IMR-90 (cell line): ENCODE measurements at regions not wholly inside any gene's neighbourhood (a gene's known extent, or its start where the extent isn't known, plus 50 kb on each side); places are given as distances from the start of the nearest gene placed in this dataset.

Experiments
- ATAC-seq: fragments of 200-7000 bp; cut with Tn5 transposase; 2 replicates; pipeline ENCODE4 v1.9.1; 2020; ENCODE audit warnings: low read depth, mild to moderate bottlenecking, moderate library complexity
- BruUV-seq: library from RNA; stranded (reverse); fragments of 400-500 nt; replicated peaks from 2 replicates; lab custom pipeline; 2021; lab: Mats Ljungman, UMichigan
- CTCF ChIA-PET: fragments of 300-600 bp; formaldehyde crosslinking; extraction: SDS; loops from one replicate; lab custom pipeline; 2021; ENCODE audit warnings: antibody characterized with exemption; lab: Yijun Ruan, JAX
- POLR2A ChIA-PET: fragments of 300-600 bp; sonication (Branson Sonifier 250); formaldehyde crosslinking; loops from one replicate; lab custom pipeline; 2022; ENCODE audit warnings: antibody characterized with exemption; ENCODE audit not compliant: unreplicated experiment; lab: Charles Lee
- DNase-seq: peaks from one replicate; pipeline ENCODE4 v3.0.0; 2013
- H2AFZ ChIP-seq: replicated peaks from 2 replicates; pipeline ENCODE3; 2013; ENCODE audit warnings: low read length, mild to moderate bottlenecking; ENCODE audit not compliant: poor library complexity
- H2AK5ac ChIP-seq: 2 replicates; pipeline ENCODE4 v1.6.1; 2013; ENCODE audit warnings: low read depth, low read length, inconsistent platforms
- H2AK9ac ChIP-seq: replicated peaks from 2 replicates; pipeline ENCODE3; 2013; ENCODE audit warnings: mild to moderate bottlenecking, low read depth, low read length, moderate library complexity; ENCODE audit not compliant: poor library complexity
- H2BK120ac ChIP-seq: 2 replicates; pipeline ENCODE4 v1.6.1; 2013; ENCODE audit warnings: low read depth, low read length, inconsistent platforms
- H2BK15ac ChIP-seq: 3 replicates; pipeline ENCODE4 v1.6.1; 2013; ENCODE audit warnings: low read depth, low read length, inconsistent platforms
- H2BK20ac ChIP-seq: 2 replicates; pipeline ENCODE4 v1.6.1; 2013; ENCODE audit warnings: low read depth, mild to moderate bottlenecking, inconsistent platforms, low read length, moderate library complexity
- H2BK5ac ChIP-seq: 2 replicates; pipeline ENCODE4 v1.6.1; 2013; ENCODE audit warnings: mild to moderate bottlenecking, low read depth, low read length, inconsistent platforms; ENCODE audit not compliant: poor library complexity, severe bottlenecking
- H3K14ac ChIP-seq: replicated peaks from 2 replicates; pipeline ENCODE4 v1.6.1; 2013; ENCODE audit warnings: low read depth, low read length, inconsistent platforms
- H3K18ac ChIP-seq: 2 replicates; pipeline ENCODE4 v1.6.1; 2013; ENCODE audit warnings: low read depth, low read length, control low read depth
- H3K23ac ChIP-seq: 2 replicates; pipeline ENCODE4 v1.6.1; 2013; ENCODE audit warnings: low read depth, low read length, inconsistent platforms
- H3K27ac ChIP-seq: 2 replicates; pipeline ENCODE4 v1.5.1; 2013; ENCODE audit warnings: mild to moderate bottlenecking, control low read depth, low read length; ENCODE audit not compliant: insufficient read depth
- H3K27me3 ChIP-seq: 2 replicates; pipeline ENCODE4 v1.6.1; 2013; ENCODE audit warnings: low read length; ENCODE audit not compliant: control insufficient read depth, insufficient read depth
- H3K36me3 ChIP-seq: 2 replicates; pipeline ENCODE4 v1.6.1; 2013; ENCODE audit warnings: low read length, mixed read lengths; ENCODE audit not compliant: control insufficient read depth, insufficient read depth
- H3K4ac ChIP-seq: 2 replicates; pipeline ENCODE4 v1.6.1; 2013; ENCODE audit warnings: low read depth, low read length, inconsistent platforms
- H3K4me1 ChIP-seq: 2 replicates; pipeline ENCODE4 v1.6.1; 2013; ENCODE audit warnings: low read length, mixed read lengths; ENCODE audit not compliant: control insufficient read depth, insufficient read depth
- H3K4me2 ChIP-seq: 2 replicates; pipeline ENCODE4 v1.6.1; 2013; ENCODE audit warnings: low read depth, mild to moderate bottlenecking, control low read depth, low read length, moderate library complexity
- H3K4me3 ChIP-seq: 2 replicates; pipeline ENCODE4 v1.5.1; 2013; ENCODE audit warnings: low read depth, mild to moderate bottlenecking, control low read depth, low read length, moderate library complexity; ENCODE audit not compliant: insufficient read depth
- H3K56ac ChIP-seq: 2 replicates; pipeline ENCODE4 v1.6.1; 2013; ENCODE audit warnings: low read length, inconsistent platforms; ENCODE audit not compliant: insufficient read depth; ENCODE audit errors: extremely low read depth
- H3K79me1 ChIP-seq, 2 experiments: 2 replicates each; pipeline ENCODE4 v1.6.1; 2013; ENCODE audit warnings: low read length in 2 of 2, inconsistent platforms in 1 of 2, low read depth in 1 of 2
- H3K9ac ChIP-seq: 2 replicates; pipeline ENCODE4 v1.6.1; 2013; ENCODE audit warnings: low read depth, low read length, control low read depth
- H3K9me1 ChIP-seq: 2 replicates; pipeline ENCODE4 v1.6.1; 2013; ENCODE audit warnings: low read length, inconsistent platforms; ENCODE audit not compliant: insufficient read depth
- H3K9me3 ChIP-seq: 2 replicates; pipeline ENCODE4 v1.6.1; 2013; ENCODE audit warnings: low read length; ENCODE audit not compliant: control insufficient read depth, insufficient read depth
- H4K20me1 ChIP-seq: 2 replicates; pipeline ENCODE4 v1.6.1; 2013; ENCODE audit warnings: low read length, inconsistent platforms; ENCODE audit not compliant: insufficient read depth
- H4K5ac ChIP-seq: 2 replicates; pipeline ENCODE4 v1.6.1; 2013; ENCODE audit warnings: mild to moderate bottlenecking, low read depth, low read length, control low read depth
- H4K8ac ChIP-seq, 2 experiments: 2 replicates each; pipeline ENCODE4 v1.6.1; 2013; ENCODE audit warnings: low read depth in 2 of 2, low read length in 2 of 2, control low read depth in 1 of 2, inconsistent platforms in 1 of 2
- H4K91ac ChIP-seq: 2 replicates; pipeline ENCODE4 v1.6.1; 2013; ENCODE audit warnings: low read depth, low read length, inconsistent platforms; ENCODE audit not compliant: insufficient read depth
- NFE2L2 ChIP-seq: fragments of 150-350 bp; IDR thresholded peaks from 2 replicates; pipeline ENCODE4 v1.6.1; 2016; ENCODE audit warnings: low read depth, mild to moderate bottlenecking, low read length
- WGBS, 2 experiments: methylation state at CpG; one replicate each; pipeline versions ENCODE4 v1.1.5 to v1.1.7; 2013; ENCODE audit warnings: missing lambda C conversion rate in 2 of 2; ENCODE audit not compliant: insufficient read length in 1 of 2; ENCODE audit errors: extremely low coverage in 2 of 2; 5-methylcytosine and 5-hydroxymethylcytosine counted together
- dilution Hi-C: fragments of 300-500 bp; cut with HindIII; formaldehyde crosslinking; loops from one replicate; pipeline ENCODE4 v1.14.3; 2018; ENCODE audit warnings: low sequenced_read_pairs; ENCODE audit not compliant: unreplicated experiment
- in situ Hi-C: fragments of 300-500 bp; cut with MboI; formaldehyde crosslinking; loops from 3 replicates; pipeline ENCODE4 v1.14.3; 2019; ENCODE audit warnings: low sequenced_read_pairs, inconsistent platforms, mixed read lengths
- intact Hi-C: fragments of 100-400 bp; cut with micrococcal nuclease; formaldehyde crosslinking; loops from 2 replicates; pipeline ENCODE4 v1.10.0; 2022

- no peak overlapping the region for H2BK20ac ChIP-seq
- no peak overlapping the region for H3K9ac ChIP-seq
- H3K27ac ChIP-seq: no peak overlapping the region
- H2BK15ac ChIP-seq: no peak overlapping the region
- no CpG with 5 or more reads among the region's 4 CpGs for WGBS, 2 experiments
- no peak overlapping the region for H2AFZ ChIP-seq
- no peaks in the 10 kb centered on the region for H3K9me3 ChIP-seq
- no TSS peak for BruUV-seq
- no peak overlapping the region for H2AK5ac ChIP-seq
- no peak for ATAC-seq
- H3K9me1 ChIP-seq: no peaks in the 10 kb centered on the region
- no peak for DNase-seq
- no peak for TF ChIP-seq NFE2L2
- H4K91ac ChIP-seq: no peak overlapping the region
- no peak overlapping the region for H4K5ac ChIP-seq
- no peak overlapping the region for H3K4ac ChIP-seq
- no peak overlapping the region for H2AK9ac ChIP-seq
- no peak overlapping the region for H3K4me2 ChIP-seq
- dilution Hi-C loops: no loop called here
- no peak overlapping the region for H2BK5ac ChIP-seq
- H3K23ac ChIP-seq: no peak overlapping the region
- H3K56ac ChIP-seq: no peak overlapping the region
- no peaks in the 10 kb centered on the region for H3K79me1 ChIP-seq
- H2BK120ac ChIP-seq: no peak overlapping the region
- H3K4me3 ChIP-seq: no peak overlapping the region
- CTCF ChIA-PET: interaction anchor here (0.6 kb wide), 1 partner anchor 70 kb away, joined by 3 read pairs; no protein-coding TSS in a partner anchor
- H3K27me3 ChIP-seq: no peaks in the 10 kb centered on the region
- in situ Hi-C loops: no loop called here
- H3K4me1 ChIP-seq: no peaks in the 10 kb centered on the region
- intact Hi-C loops: no loop called here
- H3K14ac ChIP-seq: no peak overlapping the region
- POLR2A ChIA-PET: no interaction called here
- H3K18ac ChIP-seq: no peak overlapping the region
- H4K20me1 ChIP-seq: no peaks in the 10 kb centered on the region
- no peaks in the 10 kb centered on the region for H3K36me3 ChIP-seq
- no peak overlapping the region for H4K8ac ChIP-seq
Measured at GRCh38 chr11:56909080-56909479, 79.6 kb upstream of the OR5AK2 start.
